NCI-H1436 (cell line): ENCODE measurements at regions not wholly inside any gene's neighbourhood (a gene's known extent, or its start where the extent isn't known, plus 50 kb on each side); places are given as distances from the start of the nearest gene placed in this dataset.

ENCODE experiments used
- DNase-seq: peaks from one replicate; lab custom pipeline; 2025; lab: John Stamatoyannopoulos, UW

DNA sequence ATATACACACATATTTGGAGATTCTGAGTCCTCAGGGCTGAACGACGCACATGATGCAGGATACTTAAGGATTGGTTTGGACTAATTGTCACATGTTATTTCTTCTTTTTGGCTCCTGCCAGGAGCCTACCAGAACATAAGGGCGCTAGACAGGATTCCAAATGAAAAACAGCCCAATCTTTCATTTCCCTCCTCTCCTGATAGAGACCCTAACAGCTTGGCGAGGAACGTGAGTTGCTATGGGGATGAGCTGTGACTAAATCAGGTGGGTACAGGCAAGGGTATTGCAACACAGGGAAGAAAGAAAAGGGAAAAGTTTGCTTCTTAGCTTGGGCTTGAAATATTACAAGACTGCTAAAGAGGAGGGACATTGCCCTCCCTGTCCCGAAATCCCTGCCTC lies 109.9 kb downstream of the AIPL1 start:
- no peak for DNase-seq

DNA sequence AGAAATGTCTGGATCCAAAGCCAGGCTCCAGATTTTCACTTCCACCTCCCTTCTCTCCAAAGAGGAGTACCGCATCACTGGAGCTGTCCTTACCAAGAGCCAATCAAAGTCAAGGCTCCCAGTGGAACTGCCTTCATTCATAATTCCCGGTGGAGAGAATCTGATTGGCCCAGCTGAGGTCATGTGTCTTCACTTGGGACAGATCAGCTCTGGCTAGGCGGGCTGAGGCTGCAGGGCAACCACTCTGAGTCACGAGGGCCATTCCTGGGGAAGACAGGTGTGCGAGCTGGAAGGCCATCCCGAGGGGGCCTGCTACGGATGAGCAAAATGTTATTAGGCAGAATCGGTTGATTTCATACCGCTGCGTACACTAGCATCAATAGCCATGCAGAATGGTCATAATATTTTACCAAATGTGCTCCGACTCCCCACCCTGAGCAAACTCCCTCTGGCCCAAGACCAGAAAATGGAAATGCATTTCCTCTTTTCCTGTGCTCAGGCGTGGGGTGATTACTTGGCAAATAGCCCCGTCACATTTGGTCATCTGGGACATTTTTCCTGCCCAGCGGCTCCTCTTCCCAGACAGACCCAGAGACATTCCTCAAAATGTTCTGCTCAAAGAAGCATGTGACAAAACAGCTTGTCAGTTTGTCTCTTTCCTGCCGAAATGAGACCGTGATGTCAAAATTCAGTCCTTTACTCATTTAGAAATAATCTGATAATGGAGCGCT lies 111.1 kb downstream of the AIPL1 start:
- DNase-seq = peak; percentile 16

DNA sequence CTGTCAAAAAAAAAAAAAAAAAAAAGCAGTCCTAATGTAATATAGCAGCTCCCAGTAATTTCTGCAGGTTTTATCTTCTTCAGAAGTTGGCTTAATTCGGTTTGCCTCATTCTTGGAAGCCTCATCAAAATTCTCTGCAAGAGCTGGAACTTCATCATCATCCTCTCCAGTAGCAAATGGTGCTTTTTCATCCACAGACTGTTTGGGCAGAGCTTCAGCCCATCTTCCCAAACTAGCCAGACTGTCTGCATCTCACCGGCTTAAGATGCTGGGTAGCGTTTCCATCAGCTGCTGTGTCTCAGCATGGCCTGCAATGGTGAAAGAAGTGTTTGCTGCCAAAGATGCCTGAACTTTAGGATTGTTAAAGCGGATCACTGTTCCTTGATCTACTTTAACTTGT lies 112.6 kb downstream of the AIPL1 start:
- no peak for DNase-seq

DNA sequence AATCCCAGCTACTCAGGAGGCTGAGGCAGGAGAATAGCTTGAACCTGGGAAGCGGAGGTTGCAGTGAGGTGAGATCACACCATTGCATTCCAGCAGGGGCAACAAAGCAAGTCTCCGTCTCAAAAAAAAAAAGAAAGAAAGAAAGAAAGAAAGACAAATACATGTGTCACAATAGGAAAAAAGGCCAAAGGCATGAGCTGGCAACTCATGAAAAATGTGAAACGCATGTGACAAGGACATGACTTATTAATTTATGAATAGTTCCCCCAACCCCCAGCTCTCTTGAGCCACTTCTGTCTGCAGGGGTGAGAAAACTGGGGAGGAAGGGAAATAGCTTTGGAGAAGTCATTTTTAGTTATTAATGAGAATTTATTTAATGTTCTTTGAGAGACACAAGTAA lies 120.6 kb downstream of the AIPL1 start:
- DNase-seq = no peak

DNA sequence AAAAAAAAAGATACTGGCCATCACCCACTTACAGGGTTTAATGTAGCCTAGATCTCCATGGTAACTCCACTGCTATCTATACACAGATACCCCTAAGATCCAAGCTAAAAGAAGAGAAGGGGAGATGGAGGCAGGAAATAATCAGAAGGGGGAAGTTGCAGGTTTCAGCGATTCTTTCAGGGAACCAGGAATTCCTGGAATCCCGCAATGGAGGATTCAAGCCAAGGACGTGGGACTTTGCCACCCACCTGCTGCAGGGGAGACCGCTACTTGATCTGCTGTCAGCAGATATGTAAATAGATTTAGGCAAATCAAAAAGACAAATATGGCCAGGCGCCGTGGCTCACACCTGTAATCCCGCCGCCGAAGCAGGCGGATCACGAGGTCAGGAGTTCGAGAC lies 121.1 kb downstream of the AIPL1 start:
- DNase-seq = no peak

DNA sequence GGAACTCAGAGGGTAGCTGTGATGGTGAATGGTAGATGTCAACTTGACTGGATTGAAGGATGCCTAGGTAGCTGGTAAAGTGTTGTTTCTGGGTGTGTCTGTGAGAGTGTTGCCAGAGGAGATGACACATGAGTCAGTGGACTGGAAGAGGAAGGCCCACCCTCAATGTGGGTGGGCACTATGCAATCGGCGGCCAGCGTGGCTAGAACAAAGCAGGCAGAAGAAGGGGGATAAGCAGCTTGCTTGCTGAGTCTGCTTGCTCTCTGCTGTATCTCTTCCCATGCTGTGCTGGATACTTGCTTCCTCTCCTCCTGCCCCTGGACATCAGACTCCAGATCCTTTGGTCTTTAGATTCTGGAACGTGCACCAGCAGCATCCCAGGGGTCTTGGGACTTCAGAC lies 128.1 kb downstream of the AIPL1 start:
- no peak for DNase-seq

DNA sequence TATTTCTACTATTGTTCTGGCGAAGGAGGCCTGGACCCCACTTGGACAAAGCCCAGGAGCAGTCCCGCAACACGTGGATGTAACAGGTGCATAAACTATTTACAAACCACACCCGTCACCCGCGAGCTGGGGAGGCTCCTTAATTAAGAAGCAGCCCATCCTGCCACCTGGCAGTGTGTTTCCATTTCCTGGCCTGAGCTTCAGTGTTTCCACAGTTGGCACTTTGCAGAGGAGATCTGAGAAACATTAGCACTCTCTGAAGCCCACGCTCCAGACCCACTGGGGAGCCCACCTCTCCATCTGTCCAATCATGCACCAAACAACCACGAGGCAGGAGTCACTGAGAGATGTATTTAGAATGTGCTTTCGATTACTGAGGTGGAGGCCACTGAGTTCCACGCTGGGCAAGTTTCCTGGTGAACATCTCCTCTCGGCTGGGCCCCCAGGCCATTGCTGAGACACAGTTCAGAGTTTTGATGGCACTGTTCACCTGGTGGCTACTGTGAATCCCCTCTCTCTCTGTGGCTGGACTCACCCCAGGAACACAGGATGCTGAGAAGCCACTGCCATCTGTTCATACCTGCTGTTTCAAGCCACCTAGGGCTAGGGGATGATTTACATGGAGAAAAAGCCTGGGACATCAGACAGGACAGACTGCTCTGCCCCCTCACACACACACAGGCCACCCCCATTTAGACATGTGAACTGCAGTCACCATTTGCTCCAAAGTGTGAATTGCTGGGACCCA lies 129.1 kb downstream of the AIPL1 start:
- DNase-seq = no peak

DNA sequence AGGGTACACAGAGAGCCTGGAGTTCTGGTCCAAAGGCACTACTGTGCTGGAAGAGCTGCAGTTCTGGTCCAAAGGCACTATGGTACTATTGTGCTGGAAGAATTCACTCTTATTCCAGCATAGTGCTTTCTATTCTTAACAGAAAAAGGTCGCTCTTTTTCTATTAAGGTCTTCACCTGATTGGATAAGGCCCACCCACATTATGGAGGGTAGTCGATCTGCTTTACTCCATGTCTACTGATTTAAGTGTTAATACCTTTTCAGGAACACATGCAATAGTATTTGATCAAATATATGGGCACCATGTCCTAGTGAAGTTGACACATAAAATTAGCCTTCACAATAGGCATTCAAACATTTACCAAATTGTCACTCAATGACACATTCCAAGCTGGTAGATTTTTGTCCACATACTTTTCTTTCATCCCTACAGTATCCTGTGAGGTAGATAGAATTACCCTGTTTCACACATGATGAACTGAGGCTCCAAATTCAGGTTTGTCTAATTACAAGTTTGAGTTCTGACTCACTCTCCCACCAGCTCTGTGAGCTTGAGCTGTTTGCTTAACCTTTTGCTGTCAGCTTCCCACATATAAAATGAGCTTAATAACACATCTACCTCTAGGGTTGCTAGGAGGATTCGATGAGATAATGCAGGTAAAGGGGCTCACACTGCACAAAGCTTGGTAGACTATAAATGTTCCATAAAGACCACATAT lies 129.9 kb downstream of the AIPL1 start:
- no peak for DNase-seq

DNA sequence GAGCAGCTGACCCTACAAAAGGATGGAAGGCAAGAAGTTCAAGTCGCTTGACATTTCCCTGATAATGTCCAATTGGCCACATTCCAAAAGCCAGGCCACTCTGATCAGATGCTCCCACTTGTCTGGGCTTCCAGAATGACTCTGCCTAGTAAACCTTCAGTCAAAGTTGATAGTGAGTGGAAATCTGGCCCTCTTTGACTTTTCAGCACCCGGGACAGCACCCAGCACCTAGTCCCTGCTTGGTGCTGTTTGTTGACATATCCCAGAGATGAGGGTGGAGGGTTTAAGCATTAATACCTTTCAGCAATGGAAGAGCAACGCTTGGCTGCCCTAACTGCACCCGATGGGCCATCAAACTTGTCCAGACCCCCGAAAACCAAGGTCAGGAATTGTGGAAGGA lies 131.3 kb downstream of the AIPL1 start:
- no peak for DNase-seq

DNA sequence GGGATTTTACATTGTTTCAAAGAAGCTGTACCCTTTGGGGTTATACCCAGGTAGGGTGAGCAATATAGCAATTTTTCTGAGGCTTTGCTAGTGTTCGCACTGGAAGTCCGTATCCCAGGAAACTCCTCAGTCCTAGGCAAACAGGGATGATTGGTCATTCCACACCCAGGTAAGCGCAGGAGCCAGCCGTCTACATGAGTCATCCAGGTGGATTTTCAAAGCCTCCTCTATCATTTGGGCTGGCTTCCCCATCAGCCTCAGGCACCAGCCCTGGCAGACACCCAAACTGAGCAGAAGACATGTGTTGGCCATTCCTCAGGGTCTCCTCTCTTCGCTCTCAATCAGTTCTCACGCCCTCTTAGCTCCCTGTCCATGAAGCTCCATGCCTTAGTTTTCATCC lies 135.6 kb downstream of the AIPL1 start:
- DNase-seq = no peak

DNA sequence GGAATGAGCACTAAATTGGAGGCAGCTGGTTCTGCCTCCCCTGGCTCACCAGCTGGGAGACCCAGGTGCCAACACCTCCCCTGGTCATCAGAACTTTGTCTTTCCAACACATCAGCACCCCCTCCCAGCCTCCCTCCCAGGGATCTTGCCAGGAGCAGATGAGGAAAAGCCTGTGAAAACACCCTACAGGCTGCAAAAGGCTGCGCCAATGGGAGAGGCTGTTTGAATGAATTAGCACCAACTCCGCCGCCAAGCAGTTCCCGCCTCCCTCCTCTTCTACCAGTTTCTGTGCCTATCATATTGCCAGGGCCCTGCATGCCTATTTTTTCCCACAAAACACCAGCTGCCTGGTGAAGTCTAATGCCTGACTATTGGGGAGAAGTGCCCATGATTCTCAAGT lies 137.0 kb downstream of the AIPL1 start:
- DNase-seq = no peak

DNA sequence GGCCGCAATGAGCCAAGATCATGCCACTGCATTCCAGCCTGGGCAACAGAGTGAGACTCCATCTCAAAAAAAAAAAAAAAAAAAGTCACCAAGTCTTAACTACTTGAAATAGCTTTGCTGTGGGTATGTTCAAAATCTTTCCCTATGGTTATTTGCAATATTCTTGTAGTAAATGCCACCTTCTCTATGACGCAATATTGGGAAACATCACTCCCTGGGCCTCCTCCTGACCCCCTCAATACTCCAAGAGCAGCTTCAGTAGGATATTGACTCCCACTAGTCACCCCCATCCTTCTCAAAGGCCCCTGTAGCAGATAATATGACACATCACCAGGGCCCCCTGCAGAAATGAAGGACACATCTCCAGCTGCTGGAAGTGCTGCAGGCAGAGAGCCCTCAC lies 137.8 kb downstream of the AIPL1 start:
- no peak for DNase-seq

DNA sequence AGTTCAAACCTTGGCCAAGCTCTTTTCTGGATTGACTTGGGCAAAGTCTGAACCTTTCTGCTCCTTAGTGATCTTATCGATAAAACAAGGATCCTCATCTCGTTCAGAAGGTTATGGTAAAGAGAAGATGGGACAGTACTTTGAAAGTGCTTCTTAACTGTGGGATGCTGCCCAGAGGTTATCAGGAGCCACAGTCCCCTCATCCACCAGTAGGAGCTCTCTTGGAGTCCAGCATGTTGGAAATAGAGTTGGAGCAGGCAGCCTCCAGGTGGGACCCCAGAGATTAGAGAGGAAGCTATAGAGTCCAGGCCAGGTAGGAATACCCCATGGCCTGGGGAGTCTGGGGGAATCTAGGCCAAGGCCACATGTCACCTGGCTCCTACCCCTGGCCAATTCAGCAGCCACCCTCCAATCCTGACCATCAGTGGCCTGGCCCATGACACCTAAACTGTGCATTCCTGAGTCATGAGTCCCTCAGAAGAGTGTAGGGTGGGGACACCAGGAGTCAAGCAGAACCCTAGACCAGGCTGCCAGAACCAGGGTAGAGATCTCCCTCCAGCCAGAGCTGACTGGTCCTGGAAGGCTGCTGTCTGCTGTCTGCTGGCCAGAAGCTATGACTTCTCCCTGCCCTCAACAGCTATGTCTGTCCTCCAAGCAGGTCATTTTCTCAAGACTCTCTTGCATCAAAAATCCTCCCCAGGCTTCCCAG lies 144.3 kb downstream of the AIPL1 start:
- no peak for DNase-seq

DNA sequence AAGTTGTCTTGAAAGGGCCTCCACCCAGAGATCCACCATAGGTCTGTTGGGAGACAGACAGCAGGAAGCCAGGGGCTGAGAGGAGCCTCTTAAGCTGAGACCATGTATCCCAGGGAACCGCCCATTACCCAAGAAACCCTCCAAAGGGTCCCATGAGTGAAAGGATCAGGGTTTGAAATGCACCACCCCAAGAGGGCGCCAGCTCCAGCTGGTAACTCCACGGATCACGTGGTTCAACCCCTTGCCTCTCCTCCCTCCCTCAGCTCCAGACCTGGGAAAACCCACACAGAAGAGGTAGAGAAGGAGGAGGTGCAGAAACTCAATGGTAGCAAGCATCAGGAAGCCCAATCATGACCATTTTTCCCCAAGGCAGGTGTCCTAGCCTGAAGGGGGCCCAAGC lies 148.7 kb downstream of the AIPL1 start:
- no peak for DNase-seq

DNA sequence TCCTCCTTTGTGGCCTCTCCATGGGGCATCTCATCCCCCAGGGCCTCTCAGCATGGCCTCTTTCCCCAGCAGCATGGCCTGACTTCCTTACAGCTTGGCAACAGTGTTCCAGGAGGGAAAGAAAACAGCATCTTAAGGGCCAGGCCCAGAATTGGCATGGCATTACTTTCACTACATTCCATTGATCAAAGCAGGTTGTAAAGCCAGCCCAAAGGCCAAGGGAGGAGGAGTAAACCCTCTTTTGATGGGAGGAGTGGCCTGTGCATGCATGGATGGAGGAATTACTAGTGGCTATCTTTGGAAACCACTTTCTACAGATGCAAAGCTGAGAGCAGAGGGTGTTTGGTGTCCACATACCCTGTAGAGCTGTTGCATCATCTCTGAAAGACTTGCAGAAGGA lies 149.4 kb downstream of the AIPL1 start:
- no peak for DNase-seq

DNA sequence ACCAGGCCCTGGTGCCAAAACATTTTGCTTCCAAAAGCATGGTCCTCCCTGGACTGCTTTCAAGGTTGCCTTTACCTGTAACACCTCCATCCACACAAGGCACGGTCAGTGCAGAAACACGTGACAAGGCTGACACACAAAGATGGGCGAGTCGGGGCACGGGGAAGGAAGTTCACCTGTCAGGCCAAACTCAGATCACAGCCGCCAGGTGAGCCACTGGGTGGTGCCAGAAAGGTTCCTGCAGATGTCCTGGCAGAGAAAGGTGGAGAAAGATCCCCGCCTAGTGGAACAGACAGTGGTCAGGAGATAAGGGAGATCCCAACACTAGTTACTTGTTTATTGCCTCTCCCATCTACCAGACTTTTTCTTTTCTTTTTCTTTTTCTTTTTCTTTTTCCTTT lies 155.3 kb downstream of the AIPL1 start:
- peak; percentile 20 for DNase-seq

DNA sequence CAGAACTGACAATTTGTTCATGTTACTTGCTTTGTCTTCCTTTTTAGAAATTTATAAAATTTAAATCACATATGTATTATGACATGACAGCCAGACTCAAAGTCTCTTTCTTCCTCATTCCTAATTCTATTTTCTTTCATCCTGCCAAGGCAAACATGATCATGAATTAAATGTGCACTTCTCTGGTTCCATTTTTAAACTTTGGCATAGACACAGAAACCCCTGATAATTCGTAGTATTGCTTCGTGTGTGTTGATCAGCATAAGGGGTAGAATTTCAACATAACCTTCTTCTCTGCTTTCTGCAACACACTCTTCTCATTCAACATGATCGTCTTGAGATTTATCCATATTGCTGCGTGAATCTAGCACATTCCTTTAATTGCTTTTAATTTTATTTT lies 156.5 kb downstream of the AIPL1 start:
- no peak for DNase-seq

DNA sequence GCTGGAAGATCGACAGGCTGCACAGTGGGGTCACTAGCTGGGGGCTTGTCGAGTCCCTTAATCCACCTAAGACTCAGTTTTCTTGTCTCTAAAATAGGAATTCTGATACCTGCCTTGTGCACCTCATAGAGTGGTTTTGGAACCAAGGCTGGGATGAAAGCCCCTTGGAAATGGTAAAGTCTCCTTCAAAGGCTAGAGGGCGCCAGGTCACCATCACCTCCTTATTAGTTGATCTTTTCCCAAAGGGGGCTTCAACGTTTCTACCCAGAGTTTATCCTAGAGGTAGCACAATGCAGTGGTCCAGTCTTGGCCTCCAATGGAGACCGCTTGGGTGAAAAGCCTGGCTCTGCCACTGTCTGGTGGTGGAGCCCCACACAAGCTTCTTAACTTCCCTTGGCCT lies 158.2 kb downstream of the AIPL1 start:
- no peak for DNase-seq

DNA sequence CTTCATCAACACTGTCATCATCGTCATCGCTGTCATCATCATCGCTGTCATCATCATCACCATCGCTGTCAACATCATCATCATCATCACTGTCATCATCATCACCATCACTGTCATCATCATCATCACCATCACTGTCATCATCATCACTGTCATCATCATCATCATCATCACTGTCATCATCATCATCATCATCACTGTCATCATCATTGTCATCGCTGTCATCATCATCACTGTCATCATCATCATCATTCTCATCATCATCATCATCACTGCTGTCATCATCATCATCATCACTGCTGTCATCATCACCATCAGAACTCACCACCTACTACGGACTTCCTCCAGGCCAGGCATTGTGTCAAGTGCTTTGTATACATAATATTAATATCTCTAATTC lies 160.6 kb downstream of the AIPL1 start:
- DNase-seq = no peak

DNA sequence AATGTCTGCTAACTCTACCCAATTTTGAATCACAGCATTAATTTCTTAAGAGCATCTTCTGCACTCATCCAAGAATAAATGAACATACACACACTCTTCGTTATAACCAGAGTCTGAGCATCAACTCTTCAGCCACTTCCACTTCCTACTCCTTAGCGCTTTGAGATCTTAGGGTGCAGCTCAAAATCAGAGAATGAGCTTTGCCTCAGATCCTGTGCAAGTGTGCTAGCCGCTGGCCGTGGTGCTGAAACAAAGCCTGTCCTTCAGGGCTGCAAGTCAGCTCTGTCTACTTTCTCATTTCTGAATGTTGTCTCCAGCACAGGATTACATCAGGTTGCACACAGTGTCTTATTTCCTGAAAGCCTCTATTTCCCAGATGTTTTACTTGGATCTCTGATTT lies 165.4 kb downstream of the AIPL1 start:
- DNase-seq = no peak

DNA sequence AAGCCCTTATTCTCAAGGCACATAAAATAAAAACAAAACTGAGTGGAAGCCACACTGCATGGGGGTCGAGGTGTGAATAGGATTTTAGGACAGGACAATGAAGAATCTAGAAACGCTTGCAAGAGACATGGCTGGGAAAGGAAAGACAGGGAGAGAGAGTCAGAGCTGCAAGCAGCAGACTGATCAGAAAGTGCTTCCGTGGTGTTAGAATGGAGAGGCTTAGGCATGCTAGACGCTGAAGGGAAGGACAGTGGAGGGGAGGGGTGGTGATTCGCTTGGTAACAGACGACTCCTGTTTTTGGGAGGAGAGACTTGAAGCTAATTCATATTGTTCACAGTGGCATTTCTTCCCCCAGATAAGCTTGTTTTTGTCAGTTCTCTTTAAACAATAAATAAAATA lies 173.5 kb downstream of the AIPL1 start:
- DNase-seq = no peak

DNA sequence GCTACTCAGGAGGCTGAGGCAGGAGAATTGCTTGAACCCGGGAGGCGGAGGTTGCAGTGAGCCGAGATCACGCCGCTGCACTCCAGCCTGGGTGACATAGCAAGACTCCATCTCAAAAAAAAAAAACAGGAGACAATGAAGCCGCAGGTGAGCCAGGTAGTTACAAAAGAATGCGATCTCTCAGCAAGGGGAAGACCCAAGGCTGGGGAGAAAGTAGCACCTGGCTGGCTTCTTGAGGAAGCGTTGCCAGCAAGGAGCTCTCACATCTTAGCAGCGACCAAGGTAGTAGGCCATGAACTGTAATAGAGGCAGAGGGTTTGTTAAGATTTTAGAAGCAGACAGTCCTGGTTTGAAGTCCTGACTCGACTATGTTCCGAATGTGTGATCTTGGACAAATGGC lies 175.0 kb downstream of the AIPL1 start:
- no peak for DNase-seq

DNA sequence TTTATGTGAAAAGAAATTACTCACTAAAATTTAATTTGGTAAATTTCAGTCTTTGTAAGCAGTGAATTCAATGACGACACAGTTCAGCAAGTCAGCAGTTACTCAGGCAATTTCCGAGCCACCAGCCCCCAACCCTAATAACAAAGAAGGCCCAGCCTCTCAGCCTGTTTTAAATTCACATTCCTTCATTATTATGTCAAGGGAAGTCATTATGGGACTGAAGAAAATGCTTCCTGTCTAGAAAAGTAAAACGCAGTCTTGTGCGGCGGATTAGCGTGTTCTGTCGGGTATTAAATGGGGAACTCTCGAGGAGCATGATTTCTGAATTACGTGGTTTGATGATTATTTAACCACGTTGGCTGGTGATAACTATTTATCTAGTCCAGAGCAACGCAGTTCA lies 177.6 kb downstream of the AIPL1 start:
- no peak for DNase-seq
